MM.1S (cell line): ENCODE measurements at regions not wholly inside any gene's neighbourhood (a gene's known extent, or its start where the extent isn't known, plus 50 kb on each side); places are given as distances from the start of the nearest gene placed in this dataset.

Experiments used
- DNase-seq: peaks from one replicate; pipeline ENCODE4 v3.0.0-alpha.2; 2015
- H2AFZ ChIP-seq: fragments of 300-600 bp; sonication (generic); 2 replicates; pipeline ENCODE4 v1.6.0; 2016; ENCODE audit warnings: antibody characterized with exemption, low read length
- H3F3A ChIP-seq: fragments of 300-600 bp; sonication (generic); 2 replicates; pipeline ENCODE4 v1.6.1; 2016; ENCODE audit warnings: mild to moderate bottlenecking, antibody characterized with exemption, low read length, moderate library complexity, mixed read lengths; ENCODE audit not compliant: insufficient read depth
- H3K27ac ChIP-seq: fragments of 300-600 bp; sonication (generic); 2 replicates; pipeline ENCODE4 v1.5.1; 2016; ENCODE audit warnings: mild to moderate bottlenecking, low read length
- H3K27me3 ChIP-seq: fragments of 300-600 bp; sonication (generic); replicated peaks from 2 replicates; pipeline ENCODE4 v1.6.0; 2016; ENCODE audit warnings: low read length; ENCODE audit not compliant: insufficient read depth
- H3K36me3 ChIP-seq: fragments of 300-600 bp; sonication (generic); replicated peaks from 2 replicates; pipeline ENCODE4 v1.6.1; 2016; ENCODE audit warnings: mild to moderate bottlenecking, low read length, mixed read lengths; ENCODE audit not compliant: insufficient read depth
- H3K4me1 ChIP-seq: fragments of 300-600 bp; sonication (generic); 2 replicates; pipeline ENCODE4 v1.6.1; 2016; ENCODE audit warnings: low read length, mixed read lengths
- H3K4me2 ChIP-seq: fragments of 300-600 bp; sonication (generic); 2 replicates; pipeline ENCODE4 v1.6.0; 2016; ENCODE audit warnings: low read depth, low read length
- H3K4me3 ChIP-seq: fragments of 300-600 bp; sonication (generic); 2 replicates; pipeline ENCODE4 v1.5.1; 2016; ENCODE audit warnings: low read length, mixed read lengths
- H3K79me2 ChIP-seq: fragments of 300-600 bp; sonication (generic); 2 replicates; pipeline ENCODE4 v1.6.1; 2016; ENCODE audit warnings: mixed run types, low read length, mixed read lengths
- H3K9ac ChIP-seq: fragments of 300-600 bp; sonication (generic); 2 replicates; pipeline ENCODE4 v1.6.1; 2016; ENCODE audit warnings: low read length, mixed read lengths
- H3K9me2 ChIP-seq: fragments of 300-600 bp; sonication (generic); replicated peaks from 2 replicates; pipeline ENCODE4 v1.6.1; 2016; ENCODE audit warnings: mild to moderate bottlenecking, low read length, mixed read lengths; ENCODE audit not compliant: insufficient read depth
- H3K9me3 ChIP-seq: fragments of 300-600 bp; sonication (generic); replicated peaks from 2 replicates; pipeline ENCODE4 v1.6.1; 2016; ENCODE audit warnings: mild to moderate bottlenecking, low read length, mixed read lengths; ENCODE audit not compliant: insufficient read depth
- H4K20me1 ChIP-seq: fragments of 300-600 bp; sonication (generic); 2 replicates; pipeline ENCODE4 v1.6.1; 2016; ENCODE audit warnings: mild to moderate bottlenecking, low read length, moderate library complexity, mixed read lengths; ENCODE audit not compliant: insufficient read depth
- EZH2 ChIP-seq: fragments of 300-600 bp; sonication (generic); optimal IDR thresholded peaks from 2 replicates; pipeline ENCODE3; 2017; ENCODE audit warnings: low read depth, mild to moderate bottlenecking, antibody characterized with exemption, low read length, mixed read lengths
- EZH2phosphoT487 ChIP-seq: fragments of 300-600 bp; sonication (generic); IDR thresholded peaks from 2 replicates; pipeline ENCODE4 v1.6.1; 2018; ENCODE audit warnings: antibody characterized with exemption, low read length
- TF ChIP-seq, protein P1 (sequence below): fragments of 300-600 bp; sonication (generic); IDR thresholded peaks from 2 replicates; pipeline ENCODE4 v1.5.1; 2016; ENCODE audit warnings: antibody characterized with exemption, low read length, mixed read lengths

DNA sequence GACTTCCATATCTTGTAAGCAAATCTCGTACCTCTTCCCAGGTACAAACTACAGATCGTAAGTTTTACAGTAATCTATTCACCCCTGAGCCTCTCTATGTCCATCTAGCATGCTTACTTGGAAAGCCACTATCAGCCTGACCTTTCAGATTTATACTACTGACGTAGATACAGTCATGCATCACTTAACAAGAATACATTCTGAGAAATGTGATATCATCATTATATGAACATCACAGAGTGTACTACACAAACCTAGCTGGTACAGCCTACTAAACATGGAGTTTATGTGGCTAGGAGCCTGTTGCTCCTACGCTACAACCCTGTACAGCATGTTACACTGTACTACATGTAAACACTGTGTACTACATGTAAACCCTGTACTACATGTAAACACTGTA is 293.2 kb upstream of the ZNF804A start:
- Histone ChIP-seq H3K9ac (no peak overlapping the region), H3K36me3 (no peaks in the 10 kb centered on the region), H3K79me2 (no peaks in the 10 kb centered on the region), H3K27me3 (no peaks in the 10 kb centered on the region), H2AFZ (no peak overlapping the region), H3K9me3 (no peaks in the 10 kb centered on the region), H3K4me3 (no peak overlapping the region), H3K4me1 (no peaks in the 10 kb centered on the region), H4K20me1 (no peaks in the 10 kb centered on the region), H3K9me2 (no peaks in the 10 kb centered on the region), H3F3A (no peaks in the 10 kb centered on the region), H3K4me2 (no peak overlapping the region), H3K27ac (no peak overlapping the region)
- no peak for DNase-seq
- TF ChIP-seq, protein P1, sequence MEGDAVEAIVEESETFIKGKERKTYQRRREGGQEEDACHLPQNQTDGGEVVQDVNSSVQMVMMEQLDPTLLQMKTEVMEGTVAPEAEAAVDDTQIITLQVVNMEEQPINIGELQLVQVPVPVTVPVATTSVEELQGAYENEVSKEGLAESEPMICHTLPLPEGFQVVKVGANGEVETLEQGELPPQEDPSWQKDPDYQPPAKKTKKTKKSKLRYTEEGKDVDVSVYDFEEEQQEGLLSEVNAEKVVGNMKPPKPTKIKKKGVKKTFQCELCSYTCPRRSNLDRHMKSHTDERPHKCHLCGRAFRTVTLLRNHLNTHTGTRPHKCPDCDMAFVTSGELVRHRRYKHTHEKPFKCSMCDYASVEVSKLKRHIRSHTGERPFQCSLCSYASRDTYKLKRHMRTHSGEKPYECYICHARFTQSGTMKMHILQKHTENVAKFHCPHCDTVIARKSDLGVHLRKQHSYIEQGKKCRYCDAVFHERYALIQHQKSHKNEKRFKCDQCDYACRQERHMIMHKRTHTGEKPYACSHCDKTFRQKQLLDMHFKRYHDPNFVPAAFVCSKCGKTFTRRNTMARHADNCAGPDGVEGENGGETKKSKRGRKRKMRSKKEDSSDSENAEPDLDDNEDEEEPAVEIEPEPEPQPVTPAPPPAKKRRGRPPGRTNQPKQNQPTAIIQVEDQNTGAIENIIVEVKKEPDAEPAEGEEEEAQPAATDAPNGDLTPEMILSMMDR = no peak
- TF ChIP-seq EZH2 (no peak), EZH2phosphoT487 (no peak)

DNA sequence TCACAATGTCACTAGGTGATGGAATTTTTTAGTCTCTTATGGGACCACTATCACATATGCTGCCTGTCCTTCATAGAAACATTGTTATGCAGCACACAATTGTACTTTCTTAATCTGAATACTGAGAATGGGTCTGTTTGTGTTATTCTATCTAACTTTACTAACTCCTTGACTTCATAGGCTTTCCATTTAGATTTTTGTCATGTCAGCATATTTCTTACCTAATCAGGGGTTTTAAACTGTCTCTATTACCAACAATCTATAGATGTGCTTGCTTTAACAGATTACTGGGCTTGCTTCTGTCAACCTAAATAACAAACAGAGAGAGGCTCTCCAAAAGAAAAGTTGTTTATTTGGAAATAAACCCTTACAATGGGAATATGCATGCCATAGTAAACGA is 289.6 kb upstream of the ZNF804A start:
- Histone ChIP-seq H3K9ac (no peak overlapping the region), H3K36me3 (no peaks in the 10 kb centered on the region), H2AFZ (no peak overlapping the region), H3K9me2 (no peaks in the 10 kb centered on the region), H3K4me2 (no peak overlapping the region), H3K79me2 (no peaks in the 10 kb centered on the region), H3K27me3 (no peaks in the 10 kb centered on the region), H3K9me3 (no peaks in the 10 kb centered on the region), H3K27ac (no peak overlapping the region), H3F3A (no peaks in the 10 kb centered on the region), H4K20me1 (no peaks in the 10 kb centered on the region), H3K4me3 (no peak overlapping the region), H3K4me1 (no peaks in the 10 kb centered on the region)
- no peak for DNase-seq
- TF ChIP-seq, protein P1 = no peak
- no peak for TF ChIP-seq EZH2

DNA sequence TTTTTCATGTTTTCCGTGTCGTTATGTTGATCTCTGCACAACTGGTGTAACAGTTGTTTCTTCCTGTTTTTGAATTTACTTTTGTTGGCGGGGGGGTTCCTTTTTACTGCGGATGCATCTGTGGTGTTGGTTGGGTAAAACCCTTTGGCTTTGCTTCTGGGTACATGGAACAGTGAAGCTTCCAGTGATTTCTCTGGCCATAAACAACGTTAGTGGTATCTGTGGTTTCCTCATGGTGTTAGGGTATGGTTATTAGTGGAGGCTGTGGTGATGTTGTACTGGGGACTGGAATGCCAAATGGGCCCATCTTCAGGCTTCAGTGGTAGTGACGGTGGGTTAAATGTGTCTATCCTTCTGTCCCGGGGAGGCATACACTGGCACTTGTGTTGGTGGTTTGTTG is 285.4 kb upstream of the ZNF804A start:
- TF ChIP-seq EZH2phosphoT487 (no peak), EZH2 (no peak)
- TF ChIP-seq, protein P1 = no peak
- Histone ChIP-seq H3K4me1 (no peaks in the 10 kb centered on the region), H3K4me3 (no peak overlapping the region), H3K9me2 (no peaks in the 10 kb centered on the region), H3K9ac (no peak overlapping the region), H3K27me3 (no peaks in the 10 kb centered on the region), H3F3A (no peaks in the 10 kb centered on the region), H2AFZ (no peak overlapping the region), H3K79me2 (no peaks in the 10 kb centered on the region), H3K4me2 (no peak overlapping the region), H3K27ac (no peak overlapping the region), H3K9me3 (no peaks in the 10 kb centered on the region), H4K20me1 (no peaks in the 10 kb centered on the region), H3K36me3 (no peaks in the 10 kb centered on the region)
- no peak for DNase-seq

DNA sequence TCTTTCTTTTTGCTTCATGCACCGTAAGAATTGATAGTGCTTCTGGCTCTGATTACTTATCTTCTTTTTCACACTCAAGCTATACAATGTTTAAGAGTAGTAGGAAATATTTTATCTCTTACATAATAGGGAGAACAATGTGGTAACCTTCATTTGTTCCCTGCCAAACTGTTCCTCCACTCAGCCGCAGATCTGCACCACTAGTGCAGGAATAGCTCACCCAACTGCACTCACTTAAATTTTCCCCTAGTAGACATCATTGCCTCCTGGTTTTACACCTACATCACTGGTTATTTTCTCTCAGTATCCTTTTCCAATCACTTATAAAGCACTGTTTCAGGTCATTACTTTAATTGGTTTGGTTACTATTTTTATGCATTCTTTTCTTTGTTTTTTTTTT is 283.5 kb upstream of the ZNF804A start:
- Histone ChIP-seq H3K9ac (no peak overlapping the region), H4K20me1 (no peaks in the 10 kb centered on the region), H3F3A (no peaks in the 10 kb centered on the region), H2AFZ (no peak overlapping the region), H3K36me3 (no peaks in the 10 kb centered on the region), H3K4me2 (no peak overlapping the region), H3K4me3 (no peak overlapping the region), H3K27ac (no peak overlapping the region), H3K79me2 (no peaks in the 10 kb centered on the region), H3K27me3 (no peaks in the 10 kb centered on the region), H3K9me3 (no peaks in the 10 kb centered on the region), H3K4me1 (no peaks in the 10 kb centered on the region), H3K9me2 (no peaks in the 10 kb centered on the region)
- TF ChIP-seq EZH2phosphoT487 (no peak), EZH2 (no peak)
- TF ChIP-seq, protein P1 = no peak
- no peak for DNase-seq
